GM12872 (cell line): ENCODE measurements at regions not wholly inside any gene's neighbourhood (a gene's known extent, or its start where the extent isn't known, plus 50 kb on each side); places are given as distances from the start of the nearest gene placed in this dataset.

Experiments
- TF ChIP-seq, protein P1 (sequence below): IDR thresholded peaks from 3 replicates; pipeline ENCODE4 v1.5.1; 2011; ENCODE audit warnings: low read depth, mild to moderate bottlenecking, low read length, moderate library complexity; ENCODE audit not compliant: insufficient read depth

GRCh38 chr9:118583414-118583813 lies 785.8 kb downstream of the BRINP1 start:
- TF ChIP-seq, protein P1, sequence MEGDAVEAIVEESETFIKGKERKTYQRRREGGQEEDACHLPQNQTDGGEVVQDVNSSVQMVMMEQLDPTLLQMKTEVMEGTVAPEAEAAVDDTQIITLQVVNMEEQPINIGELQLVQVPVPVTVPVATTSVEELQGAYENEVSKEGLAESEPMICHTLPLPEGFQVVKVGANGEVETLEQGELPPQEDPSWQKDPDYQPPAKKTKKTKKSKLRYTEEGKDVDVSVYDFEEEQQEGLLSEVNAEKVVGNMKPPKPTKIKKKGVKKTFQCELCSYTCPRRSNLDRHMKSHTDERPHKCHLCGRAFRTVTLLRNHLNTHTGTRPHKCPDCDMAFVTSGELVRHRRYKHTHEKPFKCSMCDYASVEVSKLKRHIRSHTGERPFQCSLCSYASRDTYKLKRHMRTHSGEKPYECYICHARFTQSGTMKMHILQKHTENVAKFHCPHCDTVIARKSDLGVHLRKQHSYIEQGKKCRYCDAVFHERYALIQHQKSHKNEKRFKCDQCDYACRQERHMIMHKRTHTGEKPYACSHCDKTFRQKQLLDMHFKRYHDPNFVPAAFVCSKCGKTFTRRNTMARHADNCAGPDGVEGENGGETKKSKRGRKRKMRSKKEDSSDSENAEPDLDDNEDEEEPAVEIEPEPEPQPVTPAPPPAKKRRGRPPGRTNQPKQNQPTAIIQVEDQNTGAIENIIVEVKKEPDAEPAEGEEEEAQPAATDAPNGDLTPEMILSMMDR = no peak

- TF ChIP-seq, protein P1 = no peak
Measured at GRCh38 chr9:118586978-118587377, 782.3 kb downstream of the BRINP1 start.

DNA sequence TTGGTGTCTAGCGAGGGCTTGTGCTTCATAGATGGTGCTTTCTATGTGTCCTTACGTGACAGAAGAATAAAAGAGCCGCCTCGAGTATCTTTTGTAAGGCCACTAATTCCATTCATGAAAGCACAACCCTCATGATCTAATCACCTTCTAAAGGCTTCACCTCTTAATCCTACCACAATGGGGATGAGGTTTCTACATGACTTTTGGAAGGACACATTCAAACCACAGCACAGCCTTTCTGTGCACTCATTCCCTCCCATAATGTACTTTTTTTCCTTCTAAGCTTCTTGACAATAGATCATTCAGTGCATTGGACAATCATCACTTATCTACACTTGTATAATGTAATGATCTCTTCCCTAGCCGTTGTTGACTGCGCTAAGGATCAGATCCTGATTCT lies 774.8 kb downstream of the BRINP1 start:
- TF ChIP-seq, protein P1 = no peak

DNA sequence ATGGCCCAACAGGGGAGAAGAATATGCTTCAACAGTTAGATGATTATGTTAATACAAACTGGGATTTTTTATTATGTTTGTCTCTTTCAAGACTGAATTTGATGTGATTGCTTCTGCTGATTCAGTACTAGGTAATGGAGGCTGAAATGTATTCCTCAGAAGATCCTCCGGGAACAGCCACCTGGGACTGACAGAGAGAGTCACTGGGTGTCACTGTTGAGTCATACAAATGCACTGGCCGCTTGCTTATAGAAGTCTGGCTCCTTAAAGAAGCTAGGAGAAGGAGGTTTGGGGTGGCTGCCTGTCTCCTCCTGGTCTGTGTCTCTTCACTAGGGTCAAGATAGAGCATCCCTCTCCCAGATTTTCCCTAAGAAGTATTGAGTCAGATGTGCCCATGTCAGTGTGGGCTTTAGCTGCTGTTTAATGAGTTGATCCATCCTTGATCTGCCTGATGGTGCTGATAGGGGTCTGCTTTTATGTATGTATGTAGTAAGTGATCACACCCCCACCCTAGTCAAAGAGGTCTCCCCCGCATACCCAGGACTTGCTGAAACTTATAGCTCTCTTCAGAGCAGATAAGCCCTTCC lies 773.4 kb downstream of the BRINP1 start:
- TF ChIP-seq, protein P1 = peak; percentile 34; the same call in 2 of the 3 replicates

- TF ChIP-seq, protein P1 = no peak
Measured at GRCh38 chr9:118596374-118597015, 772.7 kb downstream of the BRINP1 start.

DNA sequence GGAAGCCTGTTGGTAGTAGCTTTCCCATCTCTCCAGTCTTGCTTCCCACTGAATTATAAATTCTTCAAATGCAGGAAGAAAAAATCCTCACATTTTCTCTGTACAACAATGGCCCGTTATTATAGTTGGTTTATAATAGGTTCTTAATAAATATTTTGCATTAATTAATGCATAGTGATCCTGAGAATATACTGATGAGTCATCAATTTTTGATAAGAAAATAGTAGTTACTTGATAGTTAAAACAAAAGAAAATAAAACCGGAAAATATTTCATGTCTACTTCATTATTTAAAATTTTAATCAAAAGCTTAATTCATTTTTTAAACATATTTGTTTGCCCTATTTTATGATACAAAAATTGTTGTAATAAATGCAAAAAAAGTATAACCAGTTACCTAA lies 762.6 kb downstream of the BRINP1 start:
- TF ChIP-seq, protein P1 = no peak

- TF ChIP-seq, protein P1 = no peak
Measured at GRCh38 chr9:118609355-118610044, 759.7 kb downstream of the BRINP1 start.
